Heart right ventricle (tissue), 16 donors: ENCODE measurements at regions not wholly inside any gene's neighbourhood (a gene's known extent, or its start where the extent isn't known, plus 50 kb on each side); places are given as distances from the start of the nearest gene placed in this dataset.

Experiments used
- ATAC-seq, 8 donors: fragments of 200-7000 bp; cut with Tn5 transposase; one replicate each; pipeline ENCODE4 v1.9.1; 2020; ENCODE audit warnings: mild to moderate bottlenecking in 8 of 8, moderate library complexity in 8 of 8, moderate number of reproducible peaks in 1 of 8
- DNase-seq, 2 donors: peaks; one replicate each; pipeline ENCODE4 v3.0.0-alpha.2; 2020
- H3K27ac ChIP-seq, 10 donors: fragments of 200-600 bp; sonication (generic) in 2 of 10; one replicate each; pipeline versions ENCODE4 v1.5.0 to v1.8.0; 2020 to 2022; ENCODE audit warnings: mild to moderate bottlenecking in 3 of 10
- H3K27me3 ChIP-seq, 7 donors: fragments of 200-600 bp; one replicate each; pipeline ENCODE4 v1.8.0; 2021 to 2022; ENCODE audit warnings: mild to moderate bottlenecking in 2 of 7
- H3K36me3 ChIP-seq, 9 donors: fragments of 200-600 bp; sonication (generic) in 1 of 9; one replicate each; pipeline versions ENCODE4 v1.5.0 to v1.8.0; 2020 to 2022; ENCODE audit warnings: mild to moderate bottlenecking in 2 of 9
- H3K4me1 ChIP-seq, 9 donors: fragments of 200-600 bp; sonication (generic) in 1 of 9; one replicate each; pipeline versions ENCODE4 v1.5.0 to v1.8.0; 2020 to 2022; ENCODE audit warnings: mild to moderate bottlenecking in 4 of 9
- H3K4me3 ChIP-seq, 10 donors: fragments of 200-600 bp; sonication (generic) in 2 of 10; one replicate each; pipeline versions ENCODE4 v1.5.0 to v1.8.0; 2020 to 2022; ENCODE audit warnings: mild to moderate bottlenecking in 7 of 10, moderate library complexity in 2 of 10
- H3K9me3 ChIP-seq, 11 donors: fragments of 200-600 bp in 10 of 11; sonication (generic) in 2 of 11; one replicate each; pipeline versions ENCODE4 v1.5.0 to v1.8.0; 2013 to 2022; ENCODE audit warnings: mild to moderate bottlenecking in 2 of 11, control low read depth in 1 of 11, moderate library complexity in 1 of 11
- WGBS, 2 donors: extraction: QIAGEN DNeasy Blood & Tissue Kit; methylation state at CpG; one replicate each; pipeline ENCODE4 v1.1.7; 2013; ENCODE audit warnings: inconsistent platforms in 1 of 2; 5-methylcytosine and 5-hydroxymethylcytosine counted together
- intact Hi-C, 10 donors: fragments of 100-400 bp; cut with DNase I; formaldehyde crosslinking; loops; one replicate each; pipeline versions ENCODE4 v1.11.1 to v1.14.2; 2022
- TF ChIP-seq, protein P1 (sequence below), 9 donors: fragments of 200-600 bp; sonication (generic) in 2 of 9; IDR thresholded peaks; one replicate each; pipeline versions ENCODE4 v1.5.0 to v1.8.0; 2021 to 2022; ENCODE audit warnings: antibody characterized with exemption in 9 of 9, mild to moderate bottlenecking in 5 of 9, moderate library complexity in 1 of 9
- donor health status: Arrhythmogenic right ventricular cardiomyopathy.
- donor health status: ischemic (EF 13 %, LVEDD 7.1; RV severe dilation, severe dysfunction).
- donor health status: healthy with polysubstance abuse.
- donor health status: DM: no; HTN: yes; CAD: no.
- donor health status: DM: no; HTN: no; CAD: no.
- donor health status: ischemic (EF 25% LVEDD 6.9; RV normal size, moderate dysfunction).
- donor health status: ischemic (EF 25% LVEDD 5.7; RV mildly dilated, moderate dysfunction).
- donor health status: healthy.
- donor health status: DM: yes; HTN: yes; CAD: no.
- donor health status: Ischemic cardiomyopathy.
- donor health status: ischemic (EF 35%, LVEDD 5.7; RV mildly dilated, moderate dysfunction).
- donor health status: nonischemic (EF 11% LVEDD 7.7; RV severe dilation, severe dysfunction).
- donor health status: DM: yes; HTN: yes; CAD: no.
- donor health status: PGD.
- donor health status: ischemic (EF 29% LVEDD 5.4; RV normal size, mild dysfunction).
- donor health status: nonischemic (EF 23%, LVEDD 6.1; RV moderate dilation, normal function).

- Histone ChIP-seq H3K27ac (no peak overlapping the region), H3K36me3 (no peaks in the 10 kb centered on the region), H3K27me3 (no peaks in the 10 kb centered on the region), H3K9me3 (peaks cover 0 to 10% (median 2%) of the 10 kb centered on the region in 11 donors), H3K4me3 (no peak overlapping the region), H3K4me1 (no peaks in the 10 kb centered on the region)
- 76 to 78% methylated on average over 18 of the region's 18 CpGs for WGBS, 2 donors
- intact Hi-C loops: no loop called here
- DNase-seq (no peak), ATAC-seq (no peak)
- TF ChIP-seq, protein P1, sequence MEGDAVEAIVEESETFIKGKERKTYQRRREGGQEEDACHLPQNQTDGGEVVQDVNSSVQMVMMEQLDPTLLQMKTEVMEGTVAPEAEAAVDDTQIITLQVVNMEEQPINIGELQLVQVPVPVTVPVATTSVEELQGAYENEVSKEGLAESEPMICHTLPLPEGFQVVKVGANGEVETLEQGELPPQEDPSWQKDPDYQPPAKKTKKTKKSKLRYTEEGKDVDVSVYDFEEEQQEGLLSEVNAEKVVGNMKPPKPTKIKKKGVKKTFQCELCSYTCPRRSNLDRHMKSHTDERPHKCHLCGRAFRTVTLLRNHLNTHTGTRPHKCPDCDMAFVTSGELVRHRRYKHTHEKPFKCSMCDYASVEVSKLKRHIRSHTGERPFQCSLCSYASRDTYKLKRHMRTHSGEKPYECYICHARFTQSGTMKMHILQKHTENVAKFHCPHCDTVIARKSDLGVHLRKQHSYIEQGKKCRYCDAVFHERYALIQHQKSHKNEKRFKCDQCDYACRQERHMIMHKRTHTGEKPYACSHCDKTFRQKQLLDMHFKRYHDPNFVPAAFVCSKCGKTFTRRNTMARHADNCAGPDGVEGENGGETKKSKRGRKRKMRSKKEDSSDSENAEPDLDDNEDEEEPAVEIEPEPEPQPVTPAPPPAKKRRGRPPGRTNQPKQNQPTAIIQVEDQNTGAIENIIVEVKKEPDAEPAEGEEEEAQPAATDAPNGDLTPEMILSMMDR (IDR thresholded peaks at IDR 0.05): no peak
These were observed 69.4 kb upstream of the MYT1L start for GRCh38 chr2:2400286-2401038.

- H3K27ac ChIP-seq: no peak overlapping the region
- no peak for ATAC-seq
- no peaks in the 10 kb centered on the region for H3K9me3 ChIP-seq
- no peak for DNase-seq
- 61 to 64% methylated on average over 8 of the region's 8 CpGs for WGBS, 2 donors
- no peak overlapping the region for H3K4me3 ChIP-seq
- intact Hi-C loops: no loop called here
- TF ChIP-seq, protein P1 (IDR thresholded peaks at IDR 0.05): no peak
- H3K4me1 ChIP-seq: no peaks in the 10 kb centered on the region
- no peaks in the 10 kb centered on the region for H3K36me3 ChIP-seq
- no peaks in the 10 kb centered on the region for H3K27me3 ChIP-seq
These were observed 68.3 kb upstream of the MYT1L start for GRCh38 chr2:2399396-2399795.

- DNase-seq (no peak), ATAC-seq (no peak)
- TF ChIP-seq, protein P1 (IDR thresholded peaks at IDR 0.05): no peak
- 76 to 82% methylated on average over 2 of the region's 2 CpGs for WGBS, 2 donors
- no peaks in the 10 kb centered on the region for H3K36me3 ChIP-seq
- H3K27me3 ChIP-seq: peaks cover 0 to 4% (median 0%) of the 10 kb centered on the region in 7 donors
- intact Hi-C loops: no loop called here
- H3K4me3 ChIP-seq: no peak overlapping the region
- no peaks in the 10 kb centered on the region for H3K4me1 ChIP-seq
- H3K27ac ChIP-seq: no peak overlapping the region
- peaks cover 0 to 22% (median 0%) of the 10 kb centered on the region in 11 donors for H3K9me3 ChIP-seq
These were observed 61.3 kb upstream of the MYT1L start for GRCh38 chr2:2392332-2392731.

DNA sequence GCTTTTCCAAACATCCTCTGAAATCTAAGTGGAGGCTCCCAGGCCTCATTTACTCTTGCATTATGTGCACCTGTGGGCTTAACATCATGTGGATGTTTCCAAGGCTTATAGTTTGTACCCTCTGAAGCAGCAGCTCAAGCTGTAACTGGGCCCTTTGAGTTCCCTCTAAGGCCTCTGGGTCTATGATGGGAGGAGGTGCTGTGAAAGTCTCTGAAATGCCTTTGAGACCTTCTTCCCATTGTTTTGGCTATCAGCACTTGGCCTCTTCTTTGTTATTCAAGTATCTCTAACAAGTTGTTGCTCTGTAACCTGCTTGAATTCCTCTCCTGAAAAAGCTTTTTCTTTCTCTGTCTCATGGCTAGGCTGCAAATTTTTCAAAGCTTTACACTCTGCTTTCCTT, 58.1 kb upstream of the MYT1L start:
- H3K36me3 ChIP-seq: no peaks in the 10 kb centered on the region
- ATAC-seq: no peak
- no peaks in the 10 kb centered on the region for H3K4me1 ChIP-seq
- H3K4me3 ChIP-seq: no peak overlapping the region
- DNase-seq: no peak
- peaks cover 0 to 23% (median 0%) of the 10 kb centered on the region in 11 donors for H3K9me3 ChIP-seq
- peaks cover 0 to 4% (median 0%) of the 10 kb centered on the region in 7 donors for H3K27me3 ChIP-seq
- TF ChIP-seq, protein P1 (IDR thresholded peaks at IDR 0.05): no peak
- intact Hi-C loops: no loop called here
- no peak overlapping the region for H3K27ac ChIP-seq
